Uterus (tissue), 3 donors: ENCODE measurements at regions not wholly inside any gene's neighbourhood (a gene's known extent, or its start where the extent isn't known, plus 50 kb on each side); places are given as distances from the start of the nearest gene placed in this dataset.
"Not testable (repeated sequence)": the region's sequence is repeated elsewhere in the genome, so short reads cannot be mapped to it uniquely, and the experiment has no call there.

Source experiments
- DNase-seq, 2 donors: peaks; one replicate each; pipeline ENCODE4 v3.0.0-alpha.2; 2019 to 2020
- H3K27ac ChIP-seq, 2 donors: fragments of 200-600 bp; sonication (generic); 1 replicate in 1 of 2; 2 replicates in 1 of 2; pipeline ENCODE4 v1.5.1; 2016 to 2018
- H3K27me3 ChIP-seq, 2 donors: fragments of 200-600 bp; sonication (generic); one replicate each; pipeline ENCODE4 v1.5.1; 2018 to 2019; ENCODE audit warnings: control low read depth in 1 of 2
- H3K36me3 ChIP-seq, 2 donors: fragments of 200-600 bp; sonication (generic); one replicate each; pipeline ENCODE4 v1.5.1; 2019; ENCODE audit warnings: control low read depth in 1 of 2
- H3K4me1 ChIP-seq, 2 donors: fragments of 200-600 bp; sonication (generic); one replicate each; pipeline ENCODE4 v1.5.1; 2018 to 2019; ENCODE audit warnings: control low read depth in 1 of 2
- H3K4me3 ChIP-seq, 2 donors: fragments of 200-600 bp; sonication (generic); 1 replicate in 1 of 2; 2 replicates in 1 of 2; pipeline ENCODE4 v1.5.1; 2018 to 2019; ENCODE audit warnings: mild to moderate bottlenecking in 1 of 2
- H3K9me3 ChIP-seq, 2 donors: fragments of 200-600 bp; sonication (generic); one replicate each; pipeline ENCODE4 v1.5.1; 2019; ENCODE audit warnings: control low read depth in 1 of 2
- POLR2A ChIP-seq, 2 donors: fragments of 450-650 bp; IDR thresholded peaks; one replicate each; pipeline ENCODE4 v1.6.1; 2016; ENCODE audit warnings: antibody characterized with exemption in 2 of 2, mild to moderate bottlenecking in 1 of 2, moderate library complexity in 1 of 2
- intact Hi-C: fragments of 100-400 bp; cut with DNase I; formaldehyde crosslinking; loops from one replicate; pipeline ENCODE4 v1.15.1; 2023; ENCODE audit warnings: low total_unique reads
- TF ChIP-seq, protein P1 (sequence below), 4 experiments: fragments of 200-600 bp in 2 of 4; fragments of 450-650 bp in 2 of 4; sonication (generic) in 2 of 4; IDR thresholded peaks; one replicate each; pipeline ENCODE4 v1.5.1; 2016 to 2019; ENCODE audit warnings: antibody characterized with exemption in 4 of 4, mild to moderate bottlenecking in 2 of 4, moderate library complexity in 1 of 4
- donor health status: DM: yes; HTN: yes; CAD: no.

GRCh38 chr16:26614237-26614841, 452.4 kb upstream of the C16orf82 start:
- intact Hi-C loops: no loop called here

DNA sequence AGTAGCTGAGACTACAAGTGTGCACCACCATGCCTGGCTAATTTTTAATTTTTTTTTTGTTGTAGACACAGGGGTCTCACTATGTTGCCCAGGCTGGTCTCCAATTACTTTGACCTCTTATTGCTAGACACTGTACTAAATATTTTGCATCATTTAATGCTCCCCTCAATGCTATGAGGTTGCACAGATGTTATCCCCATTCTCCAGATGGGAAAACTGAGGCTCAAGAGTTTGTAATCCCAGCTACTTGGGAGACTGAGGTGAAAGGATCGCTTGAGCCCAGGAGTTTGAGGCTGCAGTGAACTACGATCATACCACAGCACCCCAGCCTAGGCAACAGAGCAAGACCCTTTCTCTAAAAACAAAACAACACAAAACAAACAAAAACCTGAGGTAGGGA, 443.3 kb upstream of the C16orf82 start:
- no peak for TF ChIP-seq POLR2A (IDR thresholded peaks at IDR 0.05)
- TF ChIP-seq, protein P1, sequence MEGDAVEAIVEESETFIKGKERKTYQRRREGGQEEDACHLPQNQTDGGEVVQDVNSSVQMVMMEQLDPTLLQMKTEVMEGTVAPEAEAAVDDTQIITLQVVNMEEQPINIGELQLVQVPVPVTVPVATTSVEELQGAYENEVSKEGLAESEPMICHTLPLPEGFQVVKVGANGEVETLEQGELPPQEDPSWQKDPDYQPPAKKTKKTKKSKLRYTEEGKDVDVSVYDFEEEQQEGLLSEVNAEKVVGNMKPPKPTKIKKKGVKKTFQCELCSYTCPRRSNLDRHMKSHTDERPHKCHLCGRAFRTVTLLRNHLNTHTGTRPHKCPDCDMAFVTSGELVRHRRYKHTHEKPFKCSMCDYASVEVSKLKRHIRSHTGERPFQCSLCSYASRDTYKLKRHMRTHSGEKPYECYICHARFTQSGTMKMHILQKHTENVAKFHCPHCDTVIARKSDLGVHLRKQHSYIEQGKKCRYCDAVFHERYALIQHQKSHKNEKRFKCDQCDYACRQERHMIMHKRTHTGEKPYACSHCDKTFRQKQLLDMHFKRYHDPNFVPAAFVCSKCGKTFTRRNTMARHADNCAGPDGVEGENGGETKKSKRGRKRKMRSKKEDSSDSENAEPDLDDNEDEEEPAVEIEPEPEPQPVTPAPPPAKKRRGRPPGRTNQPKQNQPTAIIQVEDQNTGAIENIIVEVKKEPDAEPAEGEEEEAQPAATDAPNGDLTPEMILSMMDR (IDR thresholded peaks at IDR 0.05): no peak
- no peaks in the 10 kb centered on the region for H3K36me3 ChIP-seq
- no peak overlapping the region for H3K27ac ChIP-seq
- no peaks in the 10 kb centered on the region for H3K4me1 ChIP-seq
- H3K4me3 ChIP-seq: no peak overlapping the region
- DNase-seq: no peak
- no peaks in the 10 kb centered on the region for H3K9me3 ChIP-seq
- no peaks in the 10 kb centered on the region for H3K27me3 ChIP-seq
- intact Hi-C loops: no loop called here

More at GRCh38 chr16:26614237-26614841, 452.4 kb upstream of the C16orf82 start:
- Histone ChIP-seq H3K36me3 (no peaks in the 10 kb centered on the region), H3K27me3 (no peaks in the 10 kb centered on the region), H3K4me3 (no peak overlapping the region), H3K27ac (no peak overlapping the region), H3K9me3 (no peaks in the 10 kb centered on the region), H3K4me1 (no peaks in the 10 kb centered on the region)
- DNase-seq: no peak
- TF ChIP-seq, protein P1 (IDR thresholded peaks at IDR 0.05): no peak
- TF ChIP-seq POLR2A (IDR thresholded peaks at IDR 0.05): no peak

DNA sequence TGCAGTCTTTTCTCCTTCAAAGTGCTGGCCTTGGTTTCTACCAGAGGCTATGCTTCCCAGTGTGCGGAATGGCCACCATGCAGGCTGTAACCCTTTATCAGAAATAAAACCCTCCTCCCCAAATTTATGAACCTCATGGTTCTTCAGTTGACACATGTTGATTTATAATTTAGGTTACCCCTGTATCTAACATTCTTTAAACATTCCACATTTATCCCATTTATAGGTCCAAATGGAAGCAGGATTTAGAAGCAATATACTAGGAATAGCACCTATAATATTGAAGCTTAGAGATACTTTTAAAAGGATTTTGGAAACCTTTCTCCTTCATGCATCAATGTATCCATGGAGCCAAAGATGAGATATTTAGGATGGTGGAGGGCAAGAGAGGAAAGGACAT, 438.8 kb upstream of the C16orf82 start:
- intact Hi-C loops: no loop called here
- H3K36me3 ChIP-seq: no peaks in the 10 kb centered on the region
- no peak for TF ChIP-seq POLR2A (IDR thresholded peaks at IDR 0.05)
- TF ChIP-seq, protein P1 (IDR thresholded peaks at IDR 0.05): no peak
- H3K4me1 ChIP-seq: no peaks in the 10 kb centered on the region
- no peak overlapping the region for H3K27ac ChIP-seq
- no peaks in the 10 kb centered on the region for H3K27me3 ChIP-seq
- no peak overlapping the region for H3K4me3 ChIP-seq
- no peak for DNase-seq
- no peaks in the 10 kb centered on the region for H3K9me3 ChIP-seq

DNA sequence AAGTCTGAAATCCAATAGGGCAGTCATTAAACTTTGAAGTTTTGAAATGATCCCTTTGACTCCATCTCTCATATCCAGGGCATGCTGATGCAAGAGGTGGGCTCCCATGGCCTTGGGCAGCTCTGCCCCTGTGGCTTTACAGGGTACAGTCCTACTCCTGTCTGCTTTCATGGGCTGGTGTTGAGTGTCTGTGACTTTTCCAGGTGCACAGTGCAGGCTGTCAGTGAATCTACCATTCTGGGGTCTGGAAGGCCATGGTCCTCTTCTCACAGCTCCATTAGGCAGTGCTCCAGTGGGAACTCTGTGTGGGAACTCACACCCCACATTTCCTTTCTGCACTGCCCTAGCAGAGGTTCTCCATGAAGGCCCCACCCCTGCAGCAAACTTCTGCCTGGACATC, 435.4 kb upstream of the C16orf82 start:
- DNase-seq, H3K4me1 ChIP-seq, H3K4me3 ChIP-seq, intact Hi-C loops, H3K27me3 ChIP-seq, H3K36me3 ChIP-seq, H3K27ac ChIP-seq, H3K9me3 ChIP-seq: not testable (repeated sequence)

DNA sequence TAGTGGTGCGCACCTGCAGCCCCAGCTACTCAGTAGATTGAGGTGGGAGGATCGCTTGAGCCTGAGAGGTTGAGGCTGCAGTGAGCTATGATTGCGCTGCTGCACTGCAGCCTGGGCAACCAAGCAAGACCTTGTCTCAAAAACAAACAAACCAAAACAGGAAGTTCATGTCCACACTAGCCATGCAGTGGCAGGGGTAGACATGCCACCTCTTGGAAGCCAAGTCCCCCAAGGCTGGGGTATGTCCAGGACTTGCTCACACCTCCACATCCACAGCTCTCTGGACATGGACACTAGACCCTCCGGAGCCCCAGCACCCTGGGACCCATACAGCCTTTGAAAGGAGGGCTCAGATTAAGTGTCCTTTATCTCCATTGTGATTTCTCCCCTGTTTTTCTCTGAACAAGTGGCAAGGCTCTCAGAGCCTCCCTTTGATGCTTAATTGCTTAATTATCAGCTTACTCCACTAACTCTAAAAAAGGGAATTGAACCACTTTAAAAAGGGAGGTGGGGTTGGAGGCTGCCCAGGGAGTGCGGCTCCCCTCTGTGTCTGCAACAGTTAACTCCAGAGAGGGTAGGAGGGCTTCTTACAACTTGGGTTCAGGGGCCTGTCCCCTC, 424.6 kb upstream of the C16orf82 start:
- H3K27ac ChIP-seq: no peak overlapping the region
- no peaks in the 10 kb centered on the region for H3K4me1 ChIP-seq
- H3K4me3 ChIP-seq: no peak overlapping the region
- no peaks in the 10 kb centered on the region for H3K36me3 ChIP-seq
- no peaks in the 10 kb centered on the region for H3K9me3 ChIP-seq
- intact Hi-C loops: no loop called here
- no peak for DNase-seq
- H3K27me3 ChIP-seq: no peaks in the 10 kb centered on the region
- TF ChIP-seq, protein P1 (IDR thresholded peaks at IDR 0.05): no peak
- TF ChIP-seq POLR2A (IDR thresholded peaks at IDR 0.05): no peak
